ENCODE measurements at regions not wholly inside any gene's neighbourhood (a gene's known extent, or its start where the extent isn't known, plus 50 kb on each side); places are given as distances from the start of the nearest gene placed in this dataset.

DNA sequence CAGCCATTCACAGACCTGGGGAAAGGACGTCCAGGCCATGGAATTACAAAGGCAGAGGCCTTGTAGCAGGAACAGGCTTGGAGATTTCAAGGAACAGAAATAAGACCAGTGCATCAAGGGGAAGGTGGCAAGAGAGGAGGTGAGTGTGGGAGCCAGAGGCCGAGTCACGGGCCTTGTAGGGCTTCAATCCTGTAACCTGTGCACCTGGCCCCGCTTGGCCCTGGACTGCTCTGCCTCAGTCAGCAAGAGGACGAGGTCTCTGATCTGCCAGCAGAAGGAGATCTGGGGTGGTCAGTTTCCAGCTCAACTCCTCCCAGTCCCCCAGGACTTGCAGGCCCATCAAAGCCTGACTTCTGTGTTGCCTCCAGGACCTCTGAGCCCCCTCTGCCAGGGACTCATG is 200.8 kb downstream of the VRK1 start:
- Histone ChIP-seq H3K36me3 (ENCODE audit: control insufficient read depth in 2 of 2, insufficient read depth in 2 of 2, low read length in 2 of 2) (no peaks in the 10 kb centered on the region), H3K9me3 (ENCODE audit: control insufficient read depth in 2 of 2, low read length in 2 of 2) (no peaks in the 10 kb centered on the region), H3K9ac (ENCODE audit: low read depth in 1 of 2, low read length in 2 of 2) (no peak overlapping the region)

DNA sequence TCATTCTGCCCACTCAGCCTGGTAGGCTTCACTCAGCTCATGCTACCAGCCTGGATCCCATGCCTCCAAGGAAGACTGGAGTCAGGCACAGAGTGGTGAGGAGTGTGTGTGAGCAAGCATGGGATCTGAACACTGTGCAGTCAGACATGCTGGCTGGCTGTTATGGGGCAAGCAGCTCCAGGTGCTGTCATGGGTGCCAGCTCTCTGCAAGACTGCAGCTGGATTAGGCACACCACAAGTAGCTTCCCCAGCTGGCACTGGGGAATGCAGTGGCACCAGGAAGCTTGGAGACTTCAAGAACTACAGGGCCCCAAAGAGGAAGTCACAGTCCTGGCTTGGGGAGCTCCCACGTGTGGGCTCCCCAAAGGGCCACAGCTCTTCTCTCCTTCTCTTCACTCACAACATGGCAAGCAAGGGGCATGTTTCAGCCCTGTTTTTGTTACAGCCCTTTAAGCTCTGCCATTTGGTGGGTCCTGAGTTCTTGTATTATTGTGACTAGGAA is 202.5 kb downstream of the VRK1 start:
- Histone ChIP-seq H3K4me3 (ENCODE audit: low read length in 2 of 2) (no peak overlapping the region), H3K27me3 (ENCODE audit: control insufficient read depth in 2 of 2, insufficient read depth in 2 of 2, low read length in 2 of 2) (no peaks in the 10 kb centered on the region), H3K9me3 (ENCODE audit: control insufficient read depth in 2 of 2, low read length in 2 of 2) (no peaks in the 10 kb centered on the region), H3K4me1 (ENCODE audit: control insufficient read depth in 2 of 2, insufficient read depth in 2 of 2, low read length in 2 of 2) (no peaks in the 10 kb centered on the region), H3K36me3 (ENCODE audit: control insufficient read depth in 2 of 2, insufficient read depth in 2 of 2, low read length in 2 of 2) (no peaks in the 10 kb centered on the region), H3K9ac (ENCODE audit: low read depth in 1 of 2, low read length in 2 of 2) (no peak overlapping the region), H3K27ac (ENCODE audit: low read depth in 2 of 2, low read length in 2 of 2) (no peak overlapping the region)

More for the DNA sequence above, 200.8 kb downstream of the VRK1 start:
- Histone ChIP-seq H3K27ac (ENCODE audit: low read depth in 2 of 2, low read length in 2 of 2) (no peak overlapping the region), H3K4me3 (ENCODE audit: low read length in 2 of 2) (no peak overlapping the region), H3K4me1 (ENCODE audit: control insufficient read depth in 2 of 2, insufficient read depth in 2 of 2, low read length in 2 of 2) (no peaks in the 10 kb centered on the region), H3K27me3 (ENCODE audit: control insufficient read depth in 2 of 2, insufficient read depth in 2 of 2, low read length in 2 of 2) (peaks cover 0 to 3% of the 10 kb centered on the region in 2 donors)

DNA sequence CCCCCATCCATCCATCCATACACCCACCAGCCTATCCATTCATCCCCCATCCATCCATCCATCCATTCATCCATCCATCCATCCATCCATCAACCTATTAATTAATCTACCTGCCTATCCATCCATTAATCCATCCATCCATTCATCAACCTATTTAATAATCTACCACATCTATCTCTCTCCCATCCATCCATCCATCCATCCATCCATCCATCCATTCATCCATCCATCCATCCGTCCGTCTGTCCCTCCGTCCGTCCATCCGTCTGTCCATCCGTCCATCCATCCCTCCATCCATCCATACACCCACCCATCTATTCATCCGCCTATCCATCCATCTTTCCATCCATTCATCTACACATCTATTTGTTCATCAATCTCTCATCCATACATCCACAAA is 205.3 kb downstream of the VRK1 start:
- Histone ChIP-seq H3K36me3 (ENCODE audit: control insufficient read depth in 2 of 2, insufficient read depth in 2 of 2, low read length in 2 of 2) (no peaks in the 10 kb centered on the region), H3K27ac (ENCODE audit: low read depth in 2 of 2, low read length in 2 of 2) (no peak overlapping the region), H3K9me3 (ENCODE audit: control insufficient read depth in 2 of 2, low read length in 2 of 2) (no peaks in the 10 kb centered on the region), H3K9ac (ENCODE audit: low read depth in 1 of 2, low read length in 2 of 2) (no peak overlapping the region), H3K27me3 (ENCODE audit: control insufficient read depth in 2 of 2, insufficient read depth in 2 of 2, low read length in 2 of 2) (no peaks in the 10 kb centered on the region), H3K4me1 (ENCODE audit: control insufficient read depth in 2 of 2, insufficient read depth in 2 of 2, low read length in 2 of 2) (no peaks in the 10 kb centered on the region), H3K4me3 (ENCODE audit: low read length in 2 of 2) (no peak overlapping the region)

DNA sequence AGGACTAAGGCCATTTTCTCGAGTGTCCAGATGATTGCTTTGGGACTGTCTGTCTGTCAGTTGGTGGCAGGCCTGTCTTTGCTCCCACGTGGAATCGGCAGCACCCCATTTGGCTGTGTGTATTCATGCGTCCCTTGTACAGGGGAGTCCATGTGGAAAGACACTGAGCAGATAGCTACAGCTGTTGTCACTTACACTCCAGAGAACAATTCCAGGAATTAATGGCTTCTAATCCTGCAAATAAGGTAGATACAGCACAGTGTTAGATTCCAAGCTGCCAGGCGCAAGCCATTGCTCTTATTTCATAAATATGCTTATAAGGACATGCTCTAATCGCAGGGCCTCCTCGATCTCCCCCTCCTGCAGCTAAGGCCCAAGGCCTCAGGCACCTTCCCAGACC is 208.8 kb downstream of the VRK1 start:
- Histone ChIP-seq H3K27ac (ENCODE audit: low read depth in 2 of 2, low read length in 2 of 2) (no peak overlapping the region), H3K27me3 (ENCODE audit: control insufficient read depth in 2 of 2, insufficient read depth in 2 of 2, low read length in 2 of 2) (no peaks in the 10 kb centered on the region), H3K9ac (ENCODE audit: low read depth in 1 of 2, low read length in 2 of 2) (no peak overlapping the region), H3K9me3 (ENCODE audit: control insufficient read depth in 2 of 2, low read length in 2 of 2) (no peaks in the 10 kb centered on the region), H3K4me1 (ENCODE audit: control insufficient read depth in 2 of 2, insufficient read depth in 2 of 2, low read length in 2 of 2) (no peaks in the 10 kb centered on the region), H3K4me3 (ENCODE audit: low read length in 2 of 2) (no peak overlapping the region), H3K36me3 (ENCODE audit: control insufficient read depth in 2 of 2, insufficient read depth in 2 of 2, low read length in 2 of 2) (no peaks in the 10 kb centered on the region)

DNA sequence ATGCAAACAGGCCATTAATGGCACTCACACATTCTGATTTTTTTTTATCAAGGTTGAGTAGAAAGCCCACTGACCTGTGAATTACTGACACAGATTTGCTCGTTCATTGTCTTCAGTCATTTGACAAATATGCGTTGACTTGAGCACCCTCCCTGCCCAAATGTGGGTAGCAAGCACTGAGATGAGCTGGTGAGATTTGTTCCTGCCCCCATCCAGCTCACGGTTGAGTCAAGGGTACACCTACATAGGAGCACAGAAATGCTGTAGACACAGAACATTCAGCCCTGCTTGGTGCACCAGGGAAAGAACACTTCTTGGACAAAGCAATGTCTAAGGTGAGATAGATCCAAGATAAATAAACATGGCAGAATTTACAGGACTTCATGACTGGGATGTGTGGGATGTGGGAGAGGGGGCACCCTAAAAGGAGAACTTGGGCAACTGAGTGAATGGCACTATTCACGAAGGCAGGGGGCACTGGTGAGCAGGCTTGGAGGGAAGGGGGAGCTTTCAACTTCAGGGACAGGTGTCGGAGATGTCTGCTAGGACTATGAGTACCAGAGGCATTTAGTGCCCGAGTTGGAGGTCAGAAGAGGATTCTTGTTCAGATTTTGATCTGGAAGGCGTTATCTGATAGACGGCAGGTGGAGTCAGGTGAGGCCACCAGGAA is 213.4 kb downstream of the VRK1 start:
- Histone ChIP-seq H3K27me3 (ENCODE audit: control insufficient read depth in 2 of 2, insufficient read depth in 2 of 2, low read length in 2 of 2) (no peaks in the 10 kb centered on the region), H3K36me3 (ENCODE audit: control insufficient read depth in 2 of 2, insufficient read depth in 2 of 2, low read length in 2 of 2) (no peaks in the 10 kb centered on the region), H3K9me3 (ENCODE audit: control insufficient read depth in 2 of 2, low read length in 2 of 2) (no peaks in the 10 kb centered on the region)

DNA sequence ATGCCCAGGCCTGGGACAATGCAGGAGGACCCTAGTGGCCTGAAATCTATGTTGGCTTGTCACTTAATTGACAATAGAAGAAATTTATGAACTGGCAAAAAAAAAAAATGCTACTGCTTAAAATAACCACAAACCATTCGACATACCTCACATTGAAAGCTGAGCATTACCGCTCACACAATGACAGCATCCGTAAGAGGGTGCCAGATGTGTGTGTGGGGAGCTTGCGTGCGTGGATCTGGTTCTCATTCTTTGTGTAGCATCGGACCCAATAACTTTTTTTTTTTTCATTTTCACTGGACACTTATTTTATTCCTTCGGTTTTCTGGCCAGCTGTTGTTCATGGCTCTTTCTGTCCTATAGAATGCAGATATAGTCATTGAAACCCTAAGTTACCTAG is 216.7 kb downstream of the VRK1 start:
- H3K4me3 ChIP-seq (ENCODE audit: low read length in 2 of 2) = no peak overlapping the region
- H3K36me3 ChIP-seq (ENCODE audit: control insufficient read depth in 2 of 2, insufficient read depth in 2 of 2, low read length in 2 of 2) = no peaks in the 10 kb centered on the region
- H3K4me1 ChIP-seq (ENCODE audit: control insufficient read depth in 2 of 2, insufficient read depth in 2 of 2, low read length in 2 of 2) = no peaks in the 10 kb centered on the region
- no peak overlapping the region for H3K9ac ChIP-seq (ENCODE audit: low read depth in 1 of 2, low read length in 2 of 2)
- H3K27ac ChIP-seq (ENCODE audit: low read depth in 2 of 2, low read length in 2 of 2) = no peak overlapping the region
- no peaks in the 10 kb centered on the region for H3K9me3 ChIP-seq (ENCODE audit: control insufficient read depth in 2 of 2, low read length in 2 of 2)
- no peaks in the 10 kb centered on the region for H3K27me3 ChIP-seq (ENCODE audit: control insufficient read depth in 2 of 2, insufficient read depth in 2 of 2, low read length in 2 of 2)

More for the DNA sequence above, 213.4 kb downstream of the VRK1 start:
- no peaks in the 10 kb centered on the region for H3K4me1 ChIP-seq (ENCODE audit: control insufficient read depth in 2 of 2, insufficient read depth in 2 of 2, low read length in 2 of 2)
- no peak overlapping the region for H3K4me3 ChIP-seq (ENCODE audit: low read length in 2 of 2)
- H3K9ac ChIP-seq (ENCODE audit: low read depth in 1 of 2, low read length in 2 of 2) = no peak overlapping the region
- no peak overlapping the region for H3K27ac ChIP-seq (ENCODE audit: low read depth in 2 of 2, low read length in 2 of 2)

DNA sequence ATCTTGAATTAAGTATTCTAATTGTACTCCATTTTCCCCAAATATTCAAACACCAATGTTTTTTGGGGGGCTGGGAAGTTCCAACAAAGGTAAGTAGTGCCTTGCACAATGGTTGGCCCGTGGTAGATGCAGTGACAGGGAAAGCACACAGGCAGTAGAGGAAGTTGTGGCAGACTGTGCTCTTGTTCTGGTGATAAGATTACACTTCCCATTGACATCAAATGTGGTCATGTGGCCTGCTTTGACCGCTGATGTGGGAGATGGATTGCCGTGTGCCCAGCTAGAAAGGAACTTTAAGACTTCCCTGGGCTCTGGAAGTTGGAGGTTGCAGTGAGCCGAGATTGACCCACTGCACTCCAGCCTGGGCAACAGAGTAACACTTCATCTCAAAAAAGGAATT is 223.8 kb downstream of the VRK1 start:
- H3K4me1 ChIP-seq (ENCODE audit: control insufficient read depth in 2 of 2, insufficient read depth in 2 of 2, low read length in 2 of 2) = no peaks in the 10 kb centered on the region
- H3K9ac ChIP-seq (ENCODE audit: low read depth in 1 of 2, low read length in 2 of 2) = no peak overlapping the region
- H3K36me3 ChIP-seq (ENCODE audit: control insufficient read depth in 2 of 2, insufficient read depth in 2 of 2, low read length in 2 of 2) = no peaks in the 10 kb centered on the region
- H3K27ac ChIP-seq (ENCODE audit: low read depth in 2 of 2, low read length in 2 of 2) = no peak overlapping the region
- peaks cover 5 to 9% of the 10 kb centered on the region in 2 donors for H3K27me3 ChIP-seq (ENCODE audit: control insufficient read depth in 2 of 2, insufficient read depth in 2 of 2, low read length in 2 of 2)
- H3K4me3 ChIP-seq (ENCODE audit: low read length in 2 of 2) = no peak overlapping the region
- H3K9me3 ChIP-seq (ENCODE audit: control insufficient read depth in 2 of 2, low read length in 2 of 2) = no peaks in the 10 kb centered on the region

DNA sequence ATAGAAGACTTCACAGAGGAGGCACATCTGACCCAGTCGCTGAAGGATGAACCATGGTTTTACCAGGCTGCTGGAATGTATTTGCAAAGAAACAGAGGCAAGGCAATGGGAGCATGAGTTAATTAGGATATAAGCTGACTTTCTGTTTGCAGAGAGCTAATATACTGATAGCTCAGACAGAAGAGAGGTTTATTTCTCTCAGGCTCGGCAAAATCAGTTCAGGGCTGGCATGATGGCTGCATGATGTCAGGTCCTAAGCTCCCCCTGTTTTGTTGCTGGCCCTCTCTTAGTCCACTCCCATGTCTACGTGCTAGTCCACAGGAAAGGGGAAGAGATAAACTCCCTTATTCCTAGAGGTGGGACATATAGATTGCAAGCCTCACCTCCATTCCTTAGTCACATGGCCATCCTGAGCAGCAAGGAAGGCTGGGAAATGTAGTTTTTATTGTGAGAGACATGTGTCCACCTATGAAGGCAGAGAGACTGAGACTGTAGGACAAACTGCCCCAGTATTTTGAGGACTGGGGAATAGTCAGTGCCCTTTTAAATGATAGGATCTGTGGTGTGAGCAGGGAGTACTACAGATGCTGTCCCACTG is 224.5 kb downstream of the VRK1 start:
- Histone ChIP-seq H3K4me1 (ENCODE audit: control insufficient read depth in 2 of 2, insufficient read depth in 2 of 2, low read length in 2 of 2) (no peaks in the 10 kb centered on the region), H3K9me3 (ENCODE audit: control insufficient read depth in 2 of 2, low read length in 2 of 2) (no peaks in the 10 kb centered on the region), H3K27ac (ENCODE audit: low read depth in 2 of 2, low read length in 2 of 2) (no peak overlapping the region), H3K9ac (ENCODE audit: low read depth in 1 of 2, low read length in 2 of 2) (no peak overlapping the region), H3K4me3 (ENCODE audit: low read length in 2 of 2) (no peak overlapping the region), H3K36me3 (ENCODE audit: control insufficient read depth in 2 of 2, insufficient read depth in 2 of 2, low read length in 2 of 2) (no peaks in the 10 kb centered on the region), H3K27me3 (ENCODE audit: control insufficient read depth in 2 of 2, insufficient read depth in 2 of 2, low read length in 2 of 2) (peaks cover 5 to 9% of the 10 kb centered on the region in 2 donors)

DNA sequence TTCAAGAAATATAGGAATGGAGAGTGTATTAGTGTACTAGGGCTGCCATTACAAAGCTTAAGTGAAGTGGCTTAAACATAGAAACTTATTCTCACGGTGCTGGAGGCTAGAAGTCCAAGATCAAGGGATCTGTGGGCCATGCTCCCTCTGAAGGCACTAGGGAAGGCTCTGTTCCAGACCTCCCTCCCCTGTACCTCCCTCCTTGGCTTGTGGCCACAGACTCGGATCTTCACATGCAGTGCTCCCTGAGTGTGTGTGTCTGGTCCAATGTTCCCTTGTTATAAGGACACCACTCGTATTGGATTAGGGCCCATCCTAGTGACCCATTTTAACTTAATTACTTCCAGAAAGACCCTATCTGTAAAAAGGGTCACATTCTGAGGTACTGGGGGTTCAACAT is 225.6 kb downstream of the VRK1 start:
- H3K9ac ChIP-seq (ENCODE audit: low read depth in 1 of 2, low read length in 2 of 2) = no peak overlapping the region
- H3K27me3 ChIP-seq (ENCODE audit: control insufficient read depth in 2 of 2, insufficient read depth in 2 of 2, low read length in 2 of 2) = peaks cover 5 to 12% of the 10 kb centered on the region in 2 donors
- no peaks in the 10 kb centered on the region for H3K4me1 ChIP-seq (ENCODE audit: control insufficient read depth in 2 of 2, insufficient read depth in 2 of 2, low read length in 2 of 2)
- no peak overlapping the region for H3K27ac ChIP-seq (ENCODE audit: low read depth in 2 of 2, low read length in 2 of 2)
- no peak overlapping the region for H3K4me3 ChIP-seq (ENCODE audit: low read length in 2 of 2)
- no peaks in the 10 kb centered on the region for H3K36me3 ChIP-seq (ENCODE audit: control insufficient read depth in 2 of 2, insufficient read depth in 2 of 2, low read length in 2 of 2)
- H3K9me3 ChIP-seq (ENCODE audit: control insufficient read depth in 2 of 2, low read length in 2 of 2) = no peaks in the 10 kb centered on the region

DNA sequence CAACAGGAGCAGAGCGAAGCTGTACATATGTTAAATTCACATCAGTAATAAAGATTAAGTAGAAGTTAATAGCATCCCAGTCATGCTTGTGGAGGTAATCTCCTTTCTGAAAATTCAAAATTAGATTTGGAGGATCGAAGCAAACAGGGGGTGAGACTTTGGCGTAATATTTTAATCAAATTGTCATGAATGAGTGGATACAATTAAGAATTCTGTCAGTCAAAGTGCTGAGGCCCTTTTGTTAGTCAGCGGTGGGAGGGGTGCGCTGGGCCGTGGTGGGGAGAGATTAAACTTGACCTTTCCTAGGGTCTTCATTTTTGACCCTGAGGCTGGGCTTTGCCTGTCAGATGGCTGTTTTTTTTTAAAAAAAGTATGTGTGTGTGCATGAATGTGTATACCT is 226.7 kb downstream of the VRK1 start:
- peaks cover 5 to 12% of the 10 kb centered on the region in 2 donors for H3K27me3 ChIP-seq (ENCODE audit: control insufficient read depth in 2 of 2, insufficient read depth in 2 of 2, low read length in 2 of 2)
- H3K9ac ChIP-seq (ENCODE audit: low read depth in 1 of 2, low read length in 2 of 2) = no peak overlapping the region
- no peaks in the 10 kb centered on the region for H3K4me1 ChIP-seq (ENCODE audit: control insufficient read depth in 2 of 2, insufficient read depth in 2 of 2, low read length in 2 of 2)
- H3K9me3 ChIP-seq (ENCODE audit: control insufficient read depth in 2 of 2, low read length in 2 of 2) = no peaks in the 10 kb centered on the region
- no peak overlapping the region for H3K27ac ChIP-seq (ENCODE audit: low read depth in 2 of 2, low read length in 2 of 2)
- no peak overlapping the region for H3K4me3 ChIP-seq (ENCODE audit: low read length in 2 of 2)
- H3K36me3 ChIP-seq (ENCODE audit: control insufficient read depth in 2 of 2, insufficient read depth in 2 of 2, low read length in 2 of 2) = no peaks in the 10 kb centered on the region

Data from mucosa of rectum (tissue), 2 donors.